H7 (cell line): ENCODE measurements at regions not wholly inside any gene's neighbourhood (a gene's known extent, or its start where the extent isn't known, plus 50 kb on each side); places are given as distances from the start of the nearest gene placed in this dataset.
A peak's percentile ranks its signal among the peaks of the same experiment; 100 is the strongest.

Experiments
- DNase-seq: peaks from one replicate; pipeline ENCODE4 v3.0.0; 2012
- H3K27me3 ChIP-seq: 2 replicates; pipeline ENCODE4 v1.6.0; 2011; ENCODE audit warnings: mild to moderate bottlenecking, low read length; ENCODE audit not compliant: control insufficient read depth, insufficient read depth
- H3K36me3 ChIP-seq: replicated peaks from 2 replicates; pipeline ENCODE4 v1.5.1; 2011; ENCODE audit warnings: low read length; ENCODE audit not compliant: control insufficient read depth, insufficient read depth
- H3K4me3 ChIP-seq: 2 replicates; pipeline ENCODE4 v1.5.1; 2011; ENCODE audit warnings: low read depth, mild to moderate bottlenecking, control low read depth, low read length, moderate library complexity; ENCODE audit not compliant: insufficient read depth

DNA sequence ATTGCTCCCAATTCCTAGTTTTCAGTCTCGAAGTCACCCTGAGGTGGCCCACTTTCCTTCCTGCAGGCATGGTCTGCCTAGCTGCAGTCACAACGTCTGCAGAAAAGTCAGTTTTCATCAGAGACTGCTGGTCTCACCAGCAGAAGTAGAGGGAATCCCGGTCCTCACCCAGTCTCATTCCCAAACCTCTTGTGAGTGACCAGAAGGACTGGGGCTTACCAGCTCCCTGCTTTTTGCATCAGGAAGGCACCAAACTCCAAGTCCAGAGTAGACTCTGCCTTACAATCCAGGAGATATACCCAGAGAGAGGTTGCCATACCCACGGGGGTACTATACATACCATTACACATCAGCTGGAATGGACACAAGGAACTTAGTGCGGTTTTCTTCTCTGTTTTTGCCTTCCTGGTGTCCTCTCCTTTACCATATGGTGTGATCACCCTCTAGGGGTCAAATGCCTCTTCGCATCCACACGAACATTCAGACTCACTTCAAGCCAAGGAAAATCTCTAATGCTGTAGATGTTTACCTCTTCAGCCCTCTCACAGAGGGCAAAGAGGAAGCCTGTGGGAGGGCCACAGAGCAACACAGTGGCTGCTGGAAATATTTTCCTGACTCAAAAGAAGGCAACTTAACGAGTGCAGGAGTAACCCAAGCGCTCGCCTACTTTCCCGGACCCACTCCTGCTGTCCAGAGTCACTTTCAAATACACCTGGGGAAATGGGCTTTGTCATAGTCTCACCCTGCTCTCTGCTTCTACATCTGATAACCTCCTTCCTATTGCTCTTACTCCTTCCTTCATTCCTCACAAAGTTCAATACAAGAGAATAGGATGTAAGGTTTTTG lies 220.9 kb downstream of the C7orf25 start:
- Histone ChIP-seq H3K4me3 (no peak overlapping the region), H3K27me3 (peaks cover under 1% of the 10 kb centered on the region; the same call in 1 of the 2 replicates), H3K36me3 (no peaks in the 10 kb centered on the region)
- DNase-seq, result peak; percentile 35

DNA sequence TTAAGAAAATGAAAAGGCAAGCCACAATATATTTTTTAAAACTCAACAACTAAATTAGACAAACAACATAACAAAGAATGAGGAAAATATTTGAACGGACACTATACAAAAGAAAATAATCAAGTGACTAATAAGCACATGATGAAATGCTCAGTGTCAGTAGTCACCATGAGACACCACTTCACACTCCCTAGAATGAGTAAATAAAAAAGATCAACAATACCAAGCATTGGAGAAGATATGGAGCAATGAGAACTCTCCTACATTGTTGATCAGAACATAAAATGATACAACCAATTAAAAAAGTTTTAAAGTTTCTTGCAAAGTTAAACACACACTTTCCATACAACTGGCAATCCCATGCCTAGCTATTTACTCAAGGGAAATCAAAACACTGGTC lies 222.2 kb downstream of the C7orf25 start:
- DNase-seq, result no peak
- Histone ChIP-seq H3K36me3 (no peaks in the 10 kb centered on the region), H3K4me3 (no peak overlapping the region), H3K27me3 (peaks cover 8% of the 10 kb centered on the region; the same call in 1 of the 2 replicates)

DNA sequence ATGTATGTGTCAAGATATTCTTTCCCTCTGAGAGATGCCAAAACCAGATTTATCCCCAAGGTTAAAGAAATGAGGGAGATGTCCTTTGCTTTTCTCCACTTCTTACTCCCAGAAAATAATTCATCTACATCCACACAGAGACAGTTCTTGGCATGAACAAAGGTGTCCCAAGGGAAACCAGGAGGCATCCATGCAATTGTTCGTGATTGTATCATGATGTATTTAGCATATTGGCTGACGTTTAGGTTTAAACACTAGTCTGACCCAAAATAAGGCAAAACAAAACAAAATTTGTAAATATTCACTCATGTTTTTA lies 223.9 kb downstream of the C7orf25 start:
- DNase-seq, result no peak
- H3K4me3 ChIP-seq, result no peak overlapping the region
- H3K27me3 ChIP-seq, result peaks cover 8% of the 10 kb centered on the region; the same call in 1 of the 2 replicates
- H3K36me3 ChIP-seq, result no peaks in the 10 kb centered on the region

DNA sequence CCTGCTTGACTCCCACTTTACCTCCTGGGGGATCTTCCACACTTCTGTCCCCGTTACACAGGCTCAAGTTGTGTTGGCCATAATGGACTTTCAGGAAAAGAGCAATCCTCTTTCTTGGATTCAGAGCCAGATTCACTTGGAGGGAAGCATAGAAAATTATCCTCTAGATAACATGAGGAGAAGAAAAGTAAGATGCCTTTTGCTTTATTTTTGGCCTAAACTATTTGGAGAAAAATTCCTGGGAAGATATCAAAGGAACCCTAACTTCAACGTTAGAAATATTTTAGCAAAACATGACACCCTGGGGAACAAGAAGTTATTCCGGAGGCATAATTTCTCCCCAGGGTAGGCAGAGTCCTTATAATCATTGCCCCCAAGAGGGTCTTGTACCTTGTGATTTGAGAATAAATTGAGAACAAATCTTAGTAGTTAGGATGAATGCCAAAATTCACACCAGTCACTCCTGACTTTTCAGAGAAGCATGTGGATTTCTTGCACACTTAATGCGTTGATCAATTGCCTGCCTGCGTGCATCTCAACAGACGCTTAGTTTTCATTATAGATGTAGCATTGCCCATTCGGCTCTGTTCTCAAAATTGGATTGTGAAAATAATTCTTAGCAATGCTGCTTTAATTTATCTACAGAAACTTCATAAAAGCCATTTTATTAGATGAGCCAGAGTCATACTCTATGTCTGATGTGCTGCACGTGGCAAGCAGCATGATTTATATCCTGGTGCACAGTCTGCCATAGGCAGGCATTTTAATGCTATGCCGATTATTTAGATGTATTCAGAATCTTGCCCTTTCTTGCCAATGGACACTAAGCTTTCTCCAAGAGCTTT lies 224.4 kb downstream of the C7orf25 start:
- peaks cover 8% of the 10 kb centered on the region; the same call in 1 of the 2 replicates for H3K27me3 ChIP-seq
- H3K4me3 ChIP-seq, result no peak overlapping the region
- H3K36me3 ChIP-seq, result no peaks in the 10 kb centered on the region
- no peak for DNase-seq

DNA sequence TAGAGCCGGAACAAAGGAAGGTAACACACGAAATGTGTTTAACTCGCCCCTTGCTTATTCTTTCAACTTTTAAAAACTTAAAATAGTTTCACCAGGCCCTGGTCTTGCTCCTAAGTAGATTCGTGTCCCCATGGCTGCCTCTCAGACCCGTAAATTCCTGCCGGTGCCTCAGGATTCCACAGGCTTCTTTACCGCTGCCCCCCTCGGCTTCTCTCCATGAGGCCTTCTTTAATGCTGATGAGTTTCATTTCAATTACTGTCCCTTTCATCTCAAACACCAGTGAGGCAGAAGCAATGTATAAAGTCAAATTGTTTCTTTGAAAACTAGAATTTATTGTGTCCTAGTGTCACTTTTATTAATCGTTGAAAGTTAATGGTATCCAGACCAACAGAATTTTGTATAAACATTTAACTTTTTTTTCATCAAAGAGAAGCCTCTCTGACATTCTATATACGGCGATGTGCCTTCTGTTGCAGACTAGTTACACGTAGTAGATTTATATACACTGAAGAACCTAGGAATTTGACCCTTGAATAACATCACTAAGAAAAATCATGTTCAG lies 225.2 kb downstream of the C7orf25 start:
- peak; percentile 51 for DNase-seq
- H3K27me3 ChIP-seq, result peaks cover 8% of the 10 kb centered on the region; the same call in 1 of the 2 replicates
- no peaks in the 10 kb centered on the region for H3K36me3 ChIP-seq
- no peak overlapping the region for H3K4me3 ChIP-seq

DNA sequence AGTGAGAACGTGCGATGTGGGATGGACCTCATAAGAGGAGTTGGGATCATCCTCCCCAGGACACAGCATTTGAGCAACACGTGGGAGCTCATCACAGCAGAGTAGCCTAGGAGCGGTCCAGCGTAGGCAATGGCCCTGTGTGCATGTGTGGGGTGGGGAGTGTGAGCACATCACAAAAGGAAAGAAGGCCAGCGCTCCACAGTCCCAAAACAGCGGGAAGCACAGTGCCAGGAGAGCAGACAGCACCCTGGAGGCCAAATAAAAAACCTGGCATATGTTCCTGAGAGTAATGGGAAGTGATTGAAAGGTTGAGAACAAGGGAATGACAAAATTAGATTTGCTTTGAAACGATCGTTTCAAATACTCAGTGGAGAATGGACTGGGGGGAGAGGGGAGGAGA lies 226.0 kb downstream of the C7orf25 start:
- DNase-seq, result no peak
- Histone ChIP-seq H3K27me3 (peaks cover 8% of the 10 kb centered on the region; the same call in 1 of the 2 replicates), H3K36me3 (no peaks in the 10 kb centered on the region), H3K4me3 (no peak overlapping the region)

DNA sequence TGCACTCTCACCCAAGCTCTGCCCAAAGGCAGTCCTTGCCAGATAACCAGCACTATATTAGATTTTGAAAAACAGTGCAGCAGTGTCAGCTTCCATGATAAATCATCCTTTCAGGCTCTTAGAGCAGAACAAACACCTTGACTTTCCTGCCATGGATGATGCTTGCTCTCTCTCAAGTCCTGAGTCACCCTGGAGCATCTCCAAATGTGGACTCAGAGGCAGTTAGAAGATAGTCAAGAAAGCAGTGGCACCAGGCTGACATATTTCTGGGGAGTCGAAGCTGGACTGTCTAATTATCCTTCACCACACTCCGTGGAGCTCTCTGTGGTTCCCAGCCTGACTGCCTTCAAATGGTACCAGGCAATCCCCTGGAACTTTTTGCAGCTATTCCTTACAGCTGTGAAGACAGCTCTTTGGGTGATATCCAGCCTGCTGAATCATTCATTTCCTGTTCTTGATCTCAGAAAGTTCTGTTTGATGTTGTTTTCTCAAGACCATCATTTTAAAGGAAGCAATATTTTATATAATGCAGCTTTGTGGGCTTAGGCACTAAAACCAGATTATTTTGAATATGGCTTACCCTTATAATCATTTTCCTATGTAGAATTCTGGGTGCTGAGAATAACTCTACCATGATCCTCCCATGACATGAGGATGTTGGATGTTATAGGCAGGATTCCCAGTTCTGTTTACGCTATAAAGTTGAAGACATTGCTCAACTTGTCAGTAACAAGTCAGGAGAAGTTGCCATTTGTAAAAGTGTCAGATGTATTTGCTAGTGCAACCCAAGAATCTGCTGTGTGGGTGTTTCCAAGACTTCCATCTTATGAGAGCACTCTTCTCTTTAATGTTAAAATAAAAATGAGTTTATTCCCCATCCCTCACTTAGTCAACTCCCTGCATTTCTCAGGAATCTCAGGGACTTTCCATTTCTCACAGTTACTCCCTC lies 233.8 kb downstream of the C7orf25 start:
- no peaks in the 10 kb centered on the region for H3K27me3 ChIP-seq
- no peak for DNase-seq
- no peaks in the 10 kb centered on the region for H3K36me3 ChIP-seq
- no peak overlapping the region for H3K4me3 ChIP-seq

DNA sequence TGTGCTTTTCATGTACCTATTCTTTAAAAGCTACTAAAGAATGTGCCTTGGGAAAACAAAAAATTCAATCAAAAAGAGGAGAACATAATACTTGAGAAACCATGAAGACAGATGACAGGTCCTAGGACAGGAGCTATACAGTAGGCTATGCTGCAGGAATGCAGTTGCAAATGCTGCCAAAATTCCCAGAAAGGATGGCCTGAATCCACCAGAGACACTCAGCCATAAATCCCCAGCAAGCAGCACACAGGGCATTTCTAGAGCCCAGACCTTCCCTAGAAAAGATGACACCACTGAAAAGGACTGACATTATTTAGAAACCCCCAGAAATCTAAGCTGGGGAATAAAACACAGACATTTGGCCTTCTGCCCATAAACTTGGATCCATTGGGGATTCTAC lies 237.3 kb downstream of the C7orf25 start:
- DNase-seq, result no peak
- Histone ChIP-seq H3K36me3 (no peaks in the 10 kb centered on the region), H3K4me3 (no peak overlapping the region), H3K27me3 (no peaks in the 10 kb centered on the region)

DNA sequence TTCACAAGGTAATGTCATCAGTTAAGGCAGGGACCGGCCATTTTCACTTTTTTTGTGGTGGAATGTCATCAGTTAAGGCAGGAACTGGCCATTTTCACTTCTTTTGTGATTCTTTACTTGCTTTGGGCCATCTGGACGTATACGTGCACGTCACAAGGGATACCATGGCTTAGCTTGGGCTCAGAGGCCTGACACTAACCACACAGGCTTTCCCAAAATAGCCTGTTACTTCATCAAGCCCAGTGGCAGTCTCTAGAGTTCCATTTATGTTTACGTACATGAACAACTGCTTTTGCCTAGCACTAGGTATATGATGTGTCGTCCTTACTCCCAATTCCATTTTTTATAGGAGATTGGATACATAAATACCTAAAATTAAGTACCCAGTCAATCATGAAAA lies 237.9 kb downstream of the C7orf25 start:
- DNase-seq, result no peak
- Histone ChIP-seq H3K4me3 (no peak overlapping the region), H3K27me3 (no peaks in the 10 kb centered on the region), H3K36me3 (no peaks in the 10 kb centered on the region)

DNA sequence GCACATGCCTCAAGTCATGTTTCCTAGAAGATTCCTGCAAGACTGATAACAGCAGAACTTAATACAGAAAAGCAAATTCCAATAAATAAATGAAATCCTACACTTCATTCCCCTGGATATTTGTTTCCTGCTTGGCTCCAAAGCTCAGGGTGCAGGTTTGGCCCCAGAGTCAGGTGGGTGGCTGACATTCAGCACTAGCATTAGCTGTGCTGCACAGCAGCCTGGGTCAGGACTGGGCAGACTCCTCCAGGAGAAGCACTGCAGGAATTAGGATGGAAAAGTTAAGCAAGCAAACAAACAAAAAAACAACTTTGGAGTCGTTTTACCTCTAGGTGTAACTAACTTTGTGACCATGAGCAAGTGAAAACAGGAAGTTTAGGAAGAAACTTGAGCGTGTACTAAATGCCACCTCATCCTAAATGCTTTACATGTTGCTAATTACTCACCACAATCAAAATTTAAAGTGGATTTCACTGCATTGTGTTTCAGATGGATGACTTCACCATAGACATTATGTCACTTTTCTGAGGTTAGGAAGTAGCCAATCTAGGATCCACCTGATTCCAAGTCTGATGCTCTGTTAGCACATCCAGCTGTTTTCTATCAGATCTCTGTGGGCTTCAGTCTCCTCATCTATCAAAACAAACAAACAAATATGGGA lies 239.4 kb downstream of the C7orf25 start:
- Histone ChIP-seq H3K4me3 (no peak overlapping the region), H3K27me3 (no peaks in the 10 kb centered on the region)
- no peak for DNase-seq

DNA sequence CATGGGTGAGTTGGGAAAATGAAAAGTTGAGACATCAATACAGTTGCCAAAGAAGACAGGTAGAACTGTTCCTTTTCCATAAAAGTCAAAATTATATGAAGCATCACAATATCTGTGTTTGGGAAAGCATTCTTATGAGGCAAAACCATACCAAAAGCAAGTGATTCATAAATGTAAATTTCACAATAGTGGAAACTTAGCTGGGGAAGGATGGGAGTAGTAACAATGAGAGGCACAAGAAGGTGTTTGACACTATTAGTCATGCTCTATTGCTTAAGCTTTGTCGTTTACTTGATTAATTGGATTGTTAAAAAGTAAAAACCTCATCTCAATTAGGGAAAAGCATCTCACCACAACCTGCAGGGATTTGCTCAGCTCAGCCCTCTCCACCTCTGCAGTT lies 240.2 kb downstream of the C7orf25 start:
- DNase-seq, result no peak

More for the DNA sequence above, 239.4 kb downstream of the C7orf25 start:
- H3K36me3 ChIP-seq, result no peaks in the 10 kb centered on the region

DNA sequence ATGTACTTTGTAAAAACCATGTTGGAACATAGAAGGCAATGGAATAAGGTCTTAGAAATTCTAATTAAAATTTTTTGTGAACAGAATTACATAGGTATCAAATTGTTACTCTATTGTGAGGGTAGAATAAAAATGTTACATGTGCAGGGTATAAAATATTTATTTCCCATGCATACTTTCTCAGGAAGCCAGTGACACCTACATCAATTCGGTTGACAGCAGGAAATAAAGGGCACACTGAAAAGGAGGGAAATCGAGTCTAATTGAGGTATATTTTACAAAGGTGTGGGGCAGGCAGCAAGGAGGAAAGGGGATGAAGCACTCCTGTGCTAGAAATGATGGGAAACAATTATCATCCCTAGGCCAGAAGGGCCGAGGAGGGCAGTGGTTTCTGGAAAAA lies 244.9 kb downstream of the C7orf25 start:
- no peaks in the 10 kb centered on the region for H3K27me3 ChIP-seq
- no peak overlapping the region for H3K4me3 ChIP-seq
- H3K36me3 ChIP-seq, result no peaks in the 10 kb centered on the region
- DNase-seq, result no peak

More for the DNA sequence above, 240.2 kb downstream of the C7orf25 start:
- H3K4me3 ChIP-seq, result no peak overlapping the region
- no peaks in the 10 kb centered on the region for H3K36me3 ChIP-seq
- H3K27me3 ChIP-seq, result no peaks in the 10 kb centered on the region

DNA sequence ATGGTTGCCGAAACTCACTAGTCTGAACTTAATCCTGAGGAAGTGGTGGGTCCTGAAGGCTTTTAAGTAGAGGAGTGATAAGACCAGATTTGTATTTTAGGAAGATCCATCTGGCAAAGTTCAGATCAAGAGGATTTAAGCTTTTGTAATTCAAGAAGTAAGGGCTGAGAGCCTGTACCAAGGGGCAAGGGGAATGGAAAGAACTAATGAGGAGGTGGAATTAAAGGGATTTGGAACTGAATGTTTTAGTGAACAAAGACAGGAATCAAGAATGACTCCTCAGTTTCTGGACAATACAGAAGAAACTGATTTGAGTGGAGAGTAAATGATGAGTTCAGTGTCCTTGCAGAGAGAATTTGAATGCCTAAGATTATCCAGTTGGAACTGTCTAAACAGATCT lies 249.0 kb downstream of the C7orf25 start:
- Histone ChIP-seq H3K27me3 (no peaks in the 10 kb centered on the region), H3K4me3 (no peak overlapping the region), H3K36me3 (no peaks in the 10 kb centered on the region)
- no peak for DNase-seq
